ENCODE measurements at regions not wholly inside any gene's neighbourhood (a gene's known extent, or its start where the extent isn't known, plus 50 kb on each side); places are given as distances from the start of the nearest gene placed in this dataset.

DNA sequence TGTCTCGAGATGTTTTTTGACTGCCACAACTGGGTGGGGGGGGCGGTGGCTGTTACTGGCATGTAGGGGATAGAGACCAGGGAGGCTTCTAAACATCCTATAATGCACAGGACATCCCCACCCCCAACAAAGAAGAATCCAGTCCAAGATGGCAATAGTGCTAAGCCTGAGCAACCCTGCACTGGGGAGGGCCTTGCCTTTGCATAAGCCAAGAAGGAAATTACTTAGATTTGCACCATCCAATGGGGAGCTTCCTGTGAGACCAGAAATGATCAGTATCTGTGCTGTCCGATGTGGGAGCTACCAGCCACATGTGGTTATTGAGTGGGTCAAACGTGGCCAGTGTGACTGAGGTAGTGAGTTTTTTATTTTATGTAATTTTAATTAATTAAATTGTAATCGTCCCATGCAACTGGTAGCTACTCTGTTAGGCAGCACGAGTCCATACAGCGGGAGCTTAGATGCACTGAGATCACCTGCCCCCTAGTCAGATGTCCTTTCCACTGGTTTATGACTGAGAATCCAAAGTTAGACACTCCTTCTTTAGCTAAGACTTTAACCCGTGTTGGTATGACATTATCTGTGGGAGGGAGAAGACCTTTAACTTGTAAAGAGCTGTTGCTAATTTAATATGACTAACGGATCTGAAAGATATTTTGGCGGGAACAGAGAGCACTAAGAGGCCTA is 97.4 kb upstream of the NEDD9 start:
- TF ChIP-seq, protein P1, sequence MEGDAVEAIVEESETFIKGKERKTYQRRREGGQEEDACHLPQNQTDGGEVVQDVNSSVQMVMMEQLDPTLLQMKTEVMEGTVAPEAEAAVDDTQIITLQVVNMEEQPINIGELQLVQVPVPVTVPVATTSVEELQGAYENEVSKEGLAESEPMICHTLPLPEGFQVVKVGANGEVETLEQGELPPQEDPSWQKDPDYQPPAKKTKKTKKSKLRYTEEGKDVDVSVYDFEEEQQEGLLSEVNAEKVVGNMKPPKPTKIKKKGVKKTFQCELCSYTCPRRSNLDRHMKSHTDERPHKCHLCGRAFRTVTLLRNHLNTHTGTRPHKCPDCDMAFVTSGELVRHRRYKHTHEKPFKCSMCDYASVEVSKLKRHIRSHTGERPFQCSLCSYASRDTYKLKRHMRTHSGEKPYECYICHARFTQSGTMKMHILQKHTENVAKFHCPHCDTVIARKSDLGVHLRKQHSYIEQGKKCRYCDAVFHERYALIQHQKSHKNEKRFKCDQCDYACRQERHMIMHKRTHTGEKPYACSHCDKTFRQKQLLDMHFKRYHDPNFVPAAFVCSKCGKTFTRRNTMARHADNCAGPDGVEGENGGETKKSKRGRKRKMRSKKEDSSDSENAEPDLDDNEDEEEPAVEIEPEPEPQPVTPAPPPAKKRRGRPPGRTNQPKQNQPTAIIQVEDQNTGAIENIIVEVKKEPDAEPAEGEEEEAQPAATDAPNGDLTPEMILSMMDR (IDR thresholded peaks at IDR 0.05): no peak
- no peak for TF ChIP-seq POLR2A (IDR thresholded peaks at IDR 0.05)
